B cell (primary cell): ENCODE measurements at regions not wholly inside any gene's neighbourhood (a gene's known extent, or its start where the extent isn't known, plus 50 kb on each side); places are given as distances from the start of the nearest gene placed in this dataset.

Experiments
- ATAC-seq: fragments of 200-7000 bp; cut with Tn5 transposase; one replicate; pipeline ENCODE4 v1.10.0; 2021; ENCODE audit warnings: low read depth, mild to moderate bottlenecking, moderate number of reproducible peaks, moderate library complexity
- CTCF ChIA-PET: fragments of 350-600 bp; sonication (Branson Sonifier 250); formaldehyde crosslinking; loops from one replicate; lab custom pipeline; 2021; ENCODE audit warnings: antibody characterized with exemption, inconsistent platforms; lab: Charles Lee
- POLR2A ChIA-PET: fragments of 350-600 bp; sonication (Branson Sonifier 250); formaldehyde crosslinking; loops from one replicate; lab custom pipeline; 2021; ENCODE audit warnings: antibody characterized with exemption; lab: Charles Lee
- DNase-seq: peaks from one replicate; pipeline ENCODE4 v3.0.0; 2013
- H2AFZ ChIP-seq: 2 replicates; pipeline ENCODE4 v1.6.1; 2012; ENCODE audit warnings: mild to moderate bottlenecking, low read depth, low read length; ENCODE audit not compliant: insufficient read depth, poor library complexity, severe bottlenecking
- H3K27ac ChIP-seq, 2 donors: 1 replicate in 1 of 2; 2 replicates in 1 of 2; pipeline ENCODE4 v1.5.1; 2012 to 2013; ENCODE audit warnings: low read length in 2 of 2, mild to moderate bottlenecking in 2 of 2, moderate library complexity in 1 of 2
- H3K27me3 ChIP-seq, 4 experiments: fragments of 200-600 bp in 1 of 4; sonication (generic) in 1 of 4; replicated peaks in 1 of 4; 1 replicate in 2 of 4; 2 replicates in 2 of 4; pipeline versions ENCODE4 v1.6.1 to v1.7.0; 2013 to 2016; ENCODE audit warnings: low read length in 3 of 4, mild to moderate bottlenecking in 2 of 4, mixed read lengths in 1 of 4, moderate library complexity in 1 of 4; ENCODE audit not compliant: insufficient read depth in 4 of 4, control insufficient read depth in 3 of 4; ENCODE audit errors: control extremely low read depth in 1 of 4
- H3K36me3 ChIP-seq, 2 experiments: replicated peaks in 1 of 2; 1 replicate in 1 of 2; 2 replicates in 1 of 2; pipeline versions ENCODE4 v1.6.1 to v1.7.1; 2013; ENCODE audit warnings: low read length in 1 of 2; ENCODE audit not compliant: insufficient read depth in 2 of 2, control insufficient read depth in 1 of 2; ENCODE audit errors: control extremely low read depth in 1 of 2, extremely low read depth in 1 of 2
- H3K4me1 ChIP-seq, 2 donors: fragments of 200-600 bp in 1 of 2; sonication (generic) in 1 of 2; 1 replicate in 1 of 2; 2 replicates in 1 of 2; pipeline versions ENCODE4 v1.5.1 to v1.6.1; 2013 to 2017; ENCODE audit warnings: low read length in 2 of 2; ENCODE audit not compliant: control insufficient read depth in 2 of 2, insufficient read depth in 2 of 2
- H3K4me2 ChIP-seq: replicated peaks from 2 replicates; pipeline ENCODE3; 2012; ENCODE audit warnings: mild to moderate bottlenecking, low read depth, low read length; ENCODE audit not compliant: poor library complexity, severe bottlenecking
- H3K4me3 ChIP-seq, 5 experiments: fragments of 200-600 bp in 1 of 5; sonication (generic) in 1 of 5; 1 replicate in 3 of 5; 2 replicates in 2 of 5; pipeline versions ENCODE4 v1.5.1 to v1.7.0; 2011 to 2016; ENCODE audit warnings: low read length in 4 of 5, mild to moderate bottlenecking in 4 of 5, low read depth in 2 of 5, control low read depth in 1 of 5, moderate library complexity in 1 of 5; ENCODE audit not compliant: insufficient read depth in 1 of 5; ENCODE audit errors: control extremely low read depth in 1 of 5, extremely low read depth in 1 of 5
- H3K79me2 ChIP-seq: fragments of 200-600 bp; sonication (generic); one replicate; pipeline ENCODE4 v1.6.0; 2016; ENCODE audit warnings: low read length; ENCODE audit not compliant: control insufficient read depth, insufficient read depth
- H3K9ac ChIP-seq: fragments of 200-600 bp; sonication (generic); 2 replicates; pipeline ENCODE4 v1.6.1; 2017; ENCODE audit warnings: mild to moderate bottlenecking, low read length, moderate library complexity
- H3K9me3 ChIP-seq, 3 donors: one replicate each; pipeline versions ENCODE4 v1.6.1 to v1.7.1; 2013; ENCODE audit warnings: low read length in 2 of 3; ENCODE audit not compliant: control insufficient read depth in 2 of 3, insufficient read depth in 1 of 3; ENCODE audit errors: control extremely low read depth in 1 of 3
- H4K20me1 ChIP-seq: 2 replicates; pipeline ENCODE4 v1.6.0; 2012; ENCODE audit warnings: mild to moderate bottlenecking, low read length; ENCODE audit not compliant: insufficient read depth, control insufficient read depth, poor library complexity, severe bottlenecking
- H3K27ac Mint-ChIP-seq: one replicate; pipeline ENCODE4 v1.8.0; 2021; ENCODE audit warnings: mixed read lengths
- H3K27me3 Mint-ChIP-seq: one replicate; pipeline ENCODE4 v1.8.0; 2021; ENCODE audit warnings: mixed read lengths
- H3K4me1 Mint-ChIP-seq: one replicate; pipeline ENCODE4 v1.8.0; 2021; ENCODE audit warnings: mixed read lengths
- H3K4me3 Mint-ChIP-seq: one replicate; pipeline ENCODE4 v1.8.0; 2021; ENCODE audit warnings: mixed read lengths
- H3K9me3 Mint-ChIP-seq: one replicate; pipeline ENCODE4 v1.8.0; 2022; ENCODE audit warnings: mixed read lengths; ENCODE audit not compliant: insufficient read depth
- EZH2 ChIP-seq: IDR thresholded peaks from 2 replicates; pipeline ENCODE4 v1.6.1; 2012; ENCODE audit warnings: borderline replicate concordance, low read depth, mild to moderate bottlenecking, moderate library complexity, low read length; ENCODE audit not compliant: insufficient read depth, poor library complexity, severe bottlenecking
- WGBS: methylation state at CpG from one replicate; pipeline ENCODE4 v1.1.5; 2013; ENCODE audit warnings: missing lambda C conversion rate; ENCODE audit not compliant: insufficient coverage; 5-methylcytosine and 5-hydroxymethylcytosine counted together
- intact Hi-C: fragments of 100-400 bp; cut with micrococcal nuclease; formaldehyde crosslinking; loops from one replicate; pipeline ENCODE4 v1.10.0; 2022
- TF ChIP-seq, protein P1 (sequence below): fragments of 200-600 bp; IDR thresholded peaks from one replicate; pipeline ENCODE4 v1.8.0; 2022; ENCODE audit warnings: antibody characterized with exemption, mild to moderate bottlenecking

GRCh38 chr3:24911076-24911475, 416.4 kb upstream of the THRB start:
- Mint-ChIP-seq H3K9me3 (no peaks in the 10 kb centered on the region), H3K4me1 (no peaks in the 10 kb centered on the region), H3K27me3 (no peaks in the 10 kb centered on the region), H3K4me3 (no peak overlapping the region), H3K27ac (no peak overlapping the region)
- ChIA-PET CTCF (no interaction called here), POLR2A (no interaction called here)
- intact Hi-C loops: no loop called here
- no peaks in the 10 kb centered on the region for H3K9me3 ChIP-seq
- H2AFZ ChIP-seq: no peak overlapping the region
- H4K20me1 ChIP-seq: no peaks in the 10 kb centered on the region
- no peak for DNase-seq
- no peak overlapping the region for H3K9ac ChIP-seq
- no peak overlapping the region for H3K4me3 ChIP-seq
- no peaks in the 10 kb centered on the region for H3K27me3 ChIP-seq
- no peak overlapping the region for H3K27ac ChIP-seq
- no peaks in the 10 kb centered on the region for H3K36me3 ChIP-seq
- no peak overlapping the region for H3K4me2 ChIP-seq
- no peaks in the 10 kb centered on the region for H3K4me1 ChIP-seq
- WGBS: no CpG with 5 or more reads among the region's 3 CpGs
- ATAC-seq: no peak
- TF ChIP-seq EZH2: no peak
- TF ChIP-seq, protein P1, sequence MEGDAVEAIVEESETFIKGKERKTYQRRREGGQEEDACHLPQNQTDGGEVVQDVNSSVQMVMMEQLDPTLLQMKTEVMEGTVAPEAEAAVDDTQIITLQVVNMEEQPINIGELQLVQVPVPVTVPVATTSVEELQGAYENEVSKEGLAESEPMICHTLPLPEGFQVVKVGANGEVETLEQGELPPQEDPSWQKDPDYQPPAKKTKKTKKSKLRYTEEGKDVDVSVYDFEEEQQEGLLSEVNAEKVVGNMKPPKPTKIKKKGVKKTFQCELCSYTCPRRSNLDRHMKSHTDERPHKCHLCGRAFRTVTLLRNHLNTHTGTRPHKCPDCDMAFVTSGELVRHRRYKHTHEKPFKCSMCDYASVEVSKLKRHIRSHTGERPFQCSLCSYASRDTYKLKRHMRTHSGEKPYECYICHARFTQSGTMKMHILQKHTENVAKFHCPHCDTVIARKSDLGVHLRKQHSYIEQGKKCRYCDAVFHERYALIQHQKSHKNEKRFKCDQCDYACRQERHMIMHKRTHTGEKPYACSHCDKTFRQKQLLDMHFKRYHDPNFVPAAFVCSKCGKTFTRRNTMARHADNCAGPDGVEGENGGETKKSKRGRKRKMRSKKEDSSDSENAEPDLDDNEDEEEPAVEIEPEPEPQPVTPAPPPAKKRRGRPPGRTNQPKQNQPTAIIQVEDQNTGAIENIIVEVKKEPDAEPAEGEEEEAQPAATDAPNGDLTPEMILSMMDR: no peak
- no peaks in the 10 kb centered on the region for H3K79me2 ChIP-seq

- Histone ChIP-seq H3K36me3 (no peaks in the 10 kb centered on the region), H3K27me3 (no peaks in the 10 kb centered on the region), H3K9me3 (no peaks in the 10 kb centered on the region), H3K4me3 (no peak overlapping the region), H3K4me2 (no peak overlapping the region), H3K4me1 (no peaks in the 10 kb centered on the region), H3K79me2 (no peaks in the 10 kb centered on the region), H4K20me1 (no peaks in the 10 kb centered on the region), H3K27ac (no peak overlapping the region), H2AFZ (no peak overlapping the region), H3K9ac (no peak overlapping the region)
- ATAC-seq: no peak
- H3K4me1 Mint-ChIP-seq: no peaks in the 10 kb centered on the region
- WGBS: 90% methylated on average over 1 of the region's 2 CpGs
- H3K4me3 Mint-ChIP-seq: no peak overlapping the region
- H3K27me3 Mint-ChIP-seq: no peaks in the 10 kb centered on the region
- ChIA-PET CTCF (no interaction called here), POLR2A (no interaction called here)
- DNase-seq: no peak
- intact Hi-C loops: no loop called here
- TF ChIP-seq, protein P1: no peak
- TF ChIP-seq EZH2: no peak
- no peaks in the 10 kb centered on the region for H3K9me3 Mint-ChIP-seq
- H3K27ac Mint-ChIP-seq: no peak overlapping the region
Measured at GRCh38 chr3:24915639-24916038, 421.0 kb upstream of the THRB start.
